HepG2 (cell line): ENCODE measurements at regions not wholly inside any gene's neighbourhood (a gene's known extent, or its start where the extent isn't known, plus 50 kb on each side); places are given as distances from the start of the nearest gene placed in this dataset.

Experiments
- ATAC-seq: fragments of 200-7000 bp; cut with Tn5 transposase; 3 replicates; pipeline ENCODE4 v1.9.1; 2020; ENCODE audit warnings: mild to moderate bottlenecking, moderate library complexity
- BruUV-seq: library from RNA; stranded (reverse); fragments of 400-500 nt; replicated peaks from 2 replicates; lab custom pipeline; 2021; lab: Mats Ljungman, UMichigan
- CTCF ChIA-PET: fragments of 300-600 bp; formaldehyde crosslinking; extraction: SDS; loops from one replicate; lab custom pipeline; 2021; ENCODE audit warnings: low total read pairs, inconsistent platforms, low intra/inter-chr PET ratio; lab: Yijun Ruan, JAX
- POLR2A ChIA-PET: fragments of 350-600 bp; sonication (Branson Sonifier 250); formaldehyde crosslinking; loops from one replicate; lab custom pipeline; 2020; ENCODE audit warnings: antibody characterized with exemption, inconsistent platforms; lab: Yijun Ruan, JAX
- DNase-seq: peaks from one replicate; pipeline ENCODE4 v3.0.0-alpha.2; 2015; ENCODE audit warnings: low spot score
- FAIRE-seq: peaks from 3 replicates; lab custom pipeline; 2011; peaks lifted over from hg19 to GRCh38; lab: Jason Lieb, UNC
- H2AFZ ChIP-seq: one replicate; pipeline ENCODE4 v1.6.1; 2011; ENCODE audit warnings: low read length, inconsistent platforms
- H3K27ac ChIP-seq: fragments of 300-600 bp; 3 replicates; pipeline ENCODE4 v1.8.0; 2011; ENCODE audit warnings: mixed run types, mild to moderate bottlenecking, mixed read lengths, low read length, inconsistent platforms; ENCODE audit not compliant: insufficient read depth; ENCODE audit errors: extremely low read length
- H3K27me3 ChIP-seq, 2 experiments: fragments of 200-600 bp in 1 of 2; 2 replicates in 1 of 2; 3 replicates in 1 of 2; pipeline versions ENCODE4 v1.6.0 to v1.8.0; 2011; ENCODE audit warnings: low read length in 2 of 2, mild to moderate bottlenecking in 2 of 2, moderate library complexity in 2 of 2, inconsistent platforms in 1 of 2; ENCODE audit not compliant: insufficient read depth in 2 of 2, control insufficient read depth in 1 of 2
- H3K36me3 ChIP-seq, 2 experiments: fragments of 200-600 bp in 1 of 2; replicated peaks in 1 of 2; 2 replicates in 1 of 2; 3 replicates in 1 of 2; pipeline versions ENCODE4 v1.5.1 to v1.8.0; 2011; ENCODE audit warnings: low read length in 2 of 2, inconsistent platforms in 1 of 2; ENCODE audit not compliant: insufficient read depth in 2 of 2, control insufficient read depth in 1 of 2
- H3K4me1 ChIP-seq: 2 replicates; pipeline ENCODE4 v1.5.1; 2012; ENCODE audit warnings: low read length, inconsistent platforms; ENCODE audit not compliant: insufficient read depth
- H3K4me2 ChIP-seq: 2 replicates; pipeline ENCODE4 v1.6.0; 2011; ENCODE audit warnings: low read depth, low read length, inconsistent platforms
- H3K4me3 ChIP-seq, 3 experiments: fragments of 200-600 bp in 1 of 3; sonication (generic), shearing (Covaris generic) in 1 of 3; replicated peaks in 1 of 3; 2 replicates each; pipeline ENCODE4 v1.5.1; 2011 to 2016; ENCODE audit warnings: low read length in 3 of 3, inconsistent platforms in 2 of 3, low read depth in 2 of 3, mild to moderate bottlenecking in 2 of 3, control low read depth in 1 of 3, mixed read lengths in 1 of 3; ENCODE audit not compliant: insufficient read depth in 1 of 3
- H3K79me2 ChIP-seq: one replicate; pipeline ENCODE4 v1.6.1; 2011; ENCODE audit warnings: low read length, inconsistent platforms; ENCODE audit not compliant: insufficient read depth
- H3K9ac ChIP-seq: 2 replicates; pipeline ENCODE4 v1.6.0; 2011; ENCODE audit warnings: mild to moderate bottlenecking, low read depth, low read length, inconsistent platforms; ENCODE audit not compliant: insufficient read depth
- H3K9me3 ChIP-seq: 2 replicates; pipeline ENCODE4 v1.5.1; 2012; ENCODE audit warnings: mild to moderate bottlenecking, low read length
- H4K20me1 ChIP-seq: 2 replicates; pipeline ENCODE4 v1.6.0; 2011; ENCODE audit warnings: inconsistent platforms, mild to moderate bottlenecking, low read length, moderate library complexity; ENCODE audit not compliant: insufficient read depth
- GPN1 ChIP-seq: sonication (generic); formaldehyde crosslinking; IDR thresholded peaks from 2 replicates; pipeline ENCODE4 v1.5.1; 2020; ENCODE audit warnings: missing genetic modification reagents, borderline replicate concordance
- TOE1 ChIP-seq: sonication (generic); formaldehyde crosslinking; IDR thresholded peaks from 2 replicates; pipeline ENCODE4 v1.4.0; 2020; ENCODE audit warnings: mild to moderate bottlenecking, missing genetic modification reagents
- YEATS2 ChIP-seq: sonication (generic); formaldehyde crosslinking; IDR thresholded peaks from 2 replicates; pipeline ENCODE4 v1.4.0; 2020; ENCODE audit warnings: missing genetic modification reagents, borderline replicate concordance
- ZNF30 ChIP-seq: sonication (generic); formaldehyde crosslinking; IDR thresholded peaks from 2 replicates; pipeline ENCODE4 v1.5.0; 2020; ENCODE audit warnings: mild to moderate bottlenecking, missing genetic modification reagents
- ZNF501 ChIP-seq: sonication (generic); formaldehyde crosslinking; IDR thresholded peaks from 2 replicates; pipeline ENCODE4 v1.5.1; 2020; ENCODE audit warnings: mild to moderate bottlenecking, moderate library complexity, missing genetic modification reagents
- ZNF652 ChIP-seq: IDR thresholded peaks from 2 replicates; pipeline ENCODE4 v1.6.1; 2016; ENCODE audit warnings: low read depth, borderline replicate concordance
- WGBS: methylation state at CpG from one replicate; pipeline ENCODE4 v1.1.6; 2017; ENCODE audit warnings: low lambda C conversion rate; 5-methylcytosine and 5-hydroxymethylcytosine counted together
- in situ Hi-C: cut with HindIII; loops from 2 replicates; pipeline ENCODE4 v1.10.0; 2017; ENCODE audit warnings: low pct_unique_long_range_greater_than_20kb; ENCODE audit not compliant: extremely low pct_ligation_motif_present
- intact Hi-C: fragments of 100-400 bp; cut with micrococcal nuclease; formaldehyde crosslinking; loops from one replicate; pipeline ENCODE4 v1.10.0; 2022; ENCODE audit not compliant: unreplicated experiment
- TF ChIP-seq, protein P1 (sequence below): sonication (generic); formaldehyde crosslinking; IDR thresholded peaks from 2 replicates; pipeline ENCODE4 v1.5.0; 2020; ENCODE audit warnings: mild to moderate bottlenecking, missing genetic modification reagents
- TF ChIP-seq, protein P2 (sequence below): sonication (generic); formaldehyde crosslinking; IDR thresholded peaks from 2 replicates; pipeline ENCODE4 v1.4.0; 2020; ENCODE audit warnings: mild to moderate bottlenecking, missing genetic modification reagents, borderline replicate concordance

DNA sequence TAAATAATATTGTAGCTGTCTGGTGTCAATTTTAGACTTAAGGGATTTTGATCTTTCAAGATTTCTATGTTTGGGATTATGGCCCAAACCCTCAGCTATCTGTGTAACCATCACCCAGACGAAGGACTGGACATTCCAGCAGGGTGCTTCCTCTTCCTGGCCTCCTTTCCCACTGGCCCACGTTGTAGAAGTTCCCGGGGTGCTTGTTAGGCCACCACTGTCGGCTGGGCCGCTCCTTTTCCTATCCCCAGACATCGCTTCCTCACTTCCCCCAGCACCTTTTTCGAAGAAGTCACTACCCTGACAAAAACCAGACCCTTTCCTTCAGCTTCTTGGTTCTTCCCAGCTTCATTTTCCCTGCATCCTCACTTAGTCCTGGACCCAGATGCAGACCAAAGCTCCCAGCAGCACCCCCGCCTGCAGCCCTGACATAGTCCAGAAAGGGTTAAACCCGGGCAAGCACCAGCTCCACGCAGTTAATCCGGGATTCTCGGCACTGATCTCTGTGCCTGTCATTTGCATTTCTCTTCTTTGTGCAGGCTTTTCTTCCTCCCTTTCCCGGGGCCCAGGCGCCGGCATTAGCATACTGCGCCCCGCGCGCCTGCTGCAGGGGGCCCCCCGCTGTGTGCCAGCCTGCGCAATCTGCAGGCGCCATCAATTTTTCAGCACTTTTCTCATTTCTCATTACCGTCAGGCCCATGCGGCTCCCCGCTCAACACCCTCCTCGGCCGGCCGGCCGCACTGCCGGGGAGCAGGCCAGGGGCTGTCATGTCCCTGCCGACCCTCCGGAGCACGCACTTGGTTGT lies 90.6 kb downstream of the ZNF621 start:
- H3K27ac ChIP-seq = no peak overlapping the region
- no peak for ATAC-seq
- no TSS peak for BruUV-seq
- FAIRE-seq = no peak
- H3K4me1 ChIP-seq = no peaks in the 10 kb centered on the region
- no peak overlapping the region for H3K9ac ChIP-seq
- in situ Hi-C loops (no loop called here), intact Hi-C loops (no loop called here)
- peaks cover 0 to 33% of the 10 kb centered on the region in 2 experiments; a peak in 2 of 5 replicates for H3K27me3 ChIP-seq
- H2AFZ ChIP-seq = no peak overlapping the region
- no peaks in the 10 kb centered on the region for H3K9me3 ChIP-seq
- no peak overlapping the region for H3K4me3 ChIP-seq
- H3K4me2 ChIP-seq = no peak overlapping the region
- POLR2A ChIA-PET = no interaction called here
- WGBS = 46% methylated on average over 33 of the region's 33 CpGs
- TF ChIP-seq ZNF652 (CRISPR knock-in tag) (peak; percentile 20; the same call in 1 of the 2 replicates), ZNF30 (no peak), TOE1 (CRISPR knock-in tag) (no peak), ZNF501 (CRISPR knock-in tag) (no peak)
- CTCF ChIA-PET = no interaction called here
- no peak for DNase-seq
- H3K79me2 ChIP-seq = no peaks in the 10 kb centered on the region
- H4K20me1 ChIP-seq = no peaks in the 10 kb centered on the region
- H3K36me3 ChIP-seq = no peaks in the 10 kb centered on the region

DNA sequence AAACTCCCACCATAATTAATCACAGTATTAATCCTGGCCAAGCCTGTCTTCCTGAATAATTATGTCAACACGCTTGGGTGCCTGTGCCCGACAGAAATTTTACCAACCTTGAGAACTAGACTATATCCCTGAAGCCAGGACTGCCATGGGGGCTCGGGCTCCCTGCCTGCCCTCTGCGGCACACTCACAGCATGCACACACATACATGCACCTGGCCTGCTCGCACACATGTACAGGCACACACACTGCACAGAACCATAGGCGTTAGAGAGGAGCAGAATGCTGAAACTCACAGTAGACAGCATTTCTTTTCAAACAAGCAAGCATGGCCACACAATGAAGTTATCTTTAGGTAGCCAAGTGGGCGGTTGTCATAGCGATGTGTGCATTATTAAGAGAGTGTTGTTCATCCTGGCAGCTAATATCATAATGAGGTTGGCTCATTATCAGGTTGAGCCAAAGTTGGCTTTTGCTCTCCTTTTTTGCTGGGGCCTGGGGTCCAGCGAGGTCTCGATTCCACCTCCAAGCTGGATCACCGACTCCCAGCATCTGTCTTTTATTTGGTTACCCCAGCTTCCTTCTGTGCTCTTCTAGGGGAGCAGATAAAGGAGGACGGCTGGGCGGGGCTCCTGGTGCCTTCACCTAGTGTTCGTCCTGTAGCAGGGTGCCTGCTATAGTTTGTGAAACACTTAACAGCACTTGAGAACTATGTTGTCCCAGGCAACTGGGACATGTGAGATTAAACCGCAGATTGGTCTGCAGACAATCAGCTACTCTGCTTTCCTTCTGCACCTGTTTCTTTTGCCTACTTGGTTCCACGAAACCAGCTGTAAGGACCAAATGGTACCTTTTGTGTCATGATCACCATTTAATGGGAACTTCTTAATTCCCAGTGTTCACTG lies 91.4 kb downstream of the ZNF621 start:
- Histone ChIP-seq H3K9ac (no peak overlapping the region), H3K4me1 (no peaks in the 10 kb centered on the region), H3K9me3 (no peaks in the 10 kb centered on the region), H2AFZ (no peak overlapping the region), H3K27me3 (peaks cover 0 to 33% of the 10 kb centered on the region in 2 experiments; a peak in 2 of 5 replicates), H4K20me1 (no peaks in the 10 kb centered on the region), H3K79me2 (no peaks in the 10 kb centered on the region), H3K4me3 (no peak overlapping the region), H3K36me3 (no peaks in the 10 kb centered on the region), H3K4me2 (no peak overlapping the region), H3K27ac (no peak overlapping the region)
- no TSS peak for BruUV-seq
- in situ Hi-C loops = no loop called here
- ATAC-seq (no peak), FAIRE-seq (no peak), DNase-seq (no peak)
- ChIA-PET POLR2A (no interaction called here), CTCF (no interaction called here)
- 41% methylated on average over 13 of the region's 16 CpGs for WGBS
- intact Hi-C loops = no loop called here
- TF ChIP-seq, protein P1, sequence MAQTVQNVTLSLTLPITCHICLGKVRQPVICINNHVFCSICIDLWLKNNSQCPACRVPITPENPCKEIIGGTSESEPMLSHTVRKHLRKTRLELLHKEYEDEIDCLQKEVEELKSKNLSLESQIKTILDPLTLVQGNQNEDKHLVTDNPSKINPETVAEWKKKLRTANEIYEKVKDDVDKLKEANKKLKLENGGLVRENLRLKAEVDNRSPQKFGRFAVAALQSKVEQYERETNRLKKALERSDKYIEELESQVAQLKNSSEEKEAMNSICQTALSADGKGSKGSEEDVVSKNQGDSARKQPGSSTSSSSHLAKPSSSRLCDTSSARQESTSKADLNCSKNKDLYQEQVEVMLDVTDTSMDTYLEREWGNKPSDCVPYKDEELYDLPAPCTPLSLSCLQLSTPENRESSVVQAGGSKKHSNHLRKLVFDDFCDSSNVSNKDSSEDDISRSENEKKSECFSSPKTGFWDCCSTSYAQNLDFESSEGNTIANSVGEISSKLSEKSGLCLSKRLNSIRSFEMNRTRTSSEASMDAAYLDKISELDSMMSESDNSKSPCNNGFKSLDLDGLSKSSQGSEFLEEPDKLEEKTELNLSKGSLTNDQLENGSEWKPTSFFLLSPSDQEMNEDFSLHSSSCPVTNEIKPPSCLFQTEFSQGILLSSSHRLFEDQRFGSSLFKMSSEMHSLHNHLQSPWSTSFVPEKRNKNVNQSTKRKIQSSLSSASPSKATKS (CRISPR knock-in tag) = no peak
- TF ChIP-seq GPN1 (CRISPR knock-in tag) (no peak), YEATS2 (CRISPR knock-in tag) (no peak)
- TF ChIP-seq, protein P2, sequence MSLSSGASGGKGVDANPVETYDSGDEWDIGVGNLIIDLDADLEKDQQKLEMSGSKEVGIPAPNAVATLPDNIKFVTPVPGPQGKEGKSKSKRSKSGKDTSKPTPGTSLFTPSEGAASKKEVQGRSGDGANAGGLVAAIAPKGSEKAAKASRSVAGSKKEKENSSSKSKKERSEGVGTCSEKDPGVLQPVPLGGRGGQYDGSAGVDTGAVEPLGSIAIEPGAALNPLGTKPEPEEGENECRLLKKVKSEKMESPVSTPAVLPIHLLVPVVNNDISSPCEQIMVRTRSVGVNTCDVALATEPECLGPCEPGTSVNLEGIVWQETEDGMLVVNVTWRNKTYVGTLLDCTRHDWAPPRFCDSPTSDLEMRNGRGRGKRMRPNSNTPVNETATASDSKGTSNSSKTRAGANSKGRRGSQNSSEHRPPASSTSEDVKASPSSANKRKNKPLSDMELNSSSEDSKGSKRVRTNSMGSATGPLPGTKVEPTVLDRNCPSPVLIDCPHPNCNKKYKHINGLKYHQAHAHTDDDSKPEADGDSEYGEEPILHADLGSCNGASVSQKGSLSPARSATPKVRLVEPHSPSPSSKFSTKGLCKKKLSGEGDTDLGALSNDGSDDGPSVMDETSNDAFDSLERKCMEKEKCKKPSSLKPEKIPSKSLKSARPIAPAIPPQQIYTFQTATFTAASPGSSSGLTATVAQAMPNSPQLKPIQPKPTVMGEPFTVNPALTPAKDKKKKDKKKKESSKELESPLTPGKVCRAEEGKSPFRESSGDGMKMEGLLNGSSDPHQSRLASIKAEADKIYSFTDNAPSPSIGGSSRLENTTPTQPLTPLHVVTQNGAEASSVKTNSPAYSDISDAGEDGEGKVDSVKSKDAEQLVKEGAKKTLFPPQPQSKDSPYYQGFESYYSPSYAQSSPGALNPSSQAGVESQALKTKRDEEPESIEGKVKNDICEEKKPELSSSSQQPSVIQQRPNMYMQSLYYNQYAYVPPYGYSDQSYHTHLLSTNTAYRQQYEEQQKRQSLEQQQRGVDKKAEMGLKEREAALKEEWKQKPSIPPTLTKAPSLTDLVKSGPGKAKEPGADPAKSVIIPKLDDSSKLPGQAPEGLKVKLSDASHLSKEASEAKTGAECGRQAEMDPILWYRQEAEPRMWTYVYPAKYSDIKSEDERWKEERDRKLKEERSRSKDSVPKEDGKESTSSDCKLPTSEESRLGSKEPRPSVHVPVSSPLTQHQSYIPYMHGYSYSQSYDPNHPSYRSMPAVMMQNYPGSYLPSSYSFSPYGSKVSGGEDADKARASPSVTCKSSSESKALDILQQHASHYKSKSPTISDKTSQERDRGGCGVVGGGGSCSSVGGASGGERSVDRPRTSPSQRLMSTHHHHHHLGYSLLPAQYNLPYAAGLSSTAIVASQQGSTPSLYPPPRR (CRISPR knock-in tag) = no peak
